NCI-H69 (cell line): ENCODE measurements at regions not wholly inside any gene's neighbourhood (a gene's known extent, or its start where the extent isn't known, plus 50 kb on each side); places are given as distances from the start of the nearest gene placed in this dataset.
A peak's percentile ranks its signal among the peaks of the same experiment; 100 is the strongest.

Source experiments
- DNase-seq: peaks from one replicate; lab custom pipeline; 2025; lab: John Stamatoyannopoulos, UW

DNA sequence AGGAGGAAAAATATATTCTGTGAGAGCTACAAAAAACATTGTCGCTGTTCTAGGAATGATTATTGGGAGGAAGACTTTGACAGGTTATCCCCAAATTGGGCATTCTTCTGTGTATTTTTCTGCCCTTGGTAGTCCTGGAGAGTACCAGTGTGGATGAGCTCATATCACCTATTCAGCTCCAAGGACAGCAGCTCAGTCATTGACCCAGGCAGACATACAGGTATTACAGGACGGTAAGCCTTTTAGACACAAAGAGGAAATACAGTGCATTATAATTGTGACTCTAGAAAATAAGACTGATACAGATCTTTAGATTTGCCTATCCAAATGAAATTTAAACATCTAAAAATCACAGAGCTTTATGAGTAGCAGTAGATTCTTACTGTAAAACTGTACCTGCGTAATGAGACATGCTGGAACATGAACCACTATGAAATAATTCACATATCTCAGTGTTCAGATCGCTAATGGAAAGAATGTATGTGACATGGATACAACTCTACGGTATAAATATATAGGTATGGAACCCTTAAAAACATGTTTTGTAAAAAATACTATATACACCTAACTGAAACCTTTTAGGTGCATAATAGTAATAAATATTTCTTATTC is 56.0 kb downstream of the PLK2 start:
- no peak for DNase-seq

GRCh38 chr5:58401701-58402100 is 58.2 kb downstream of the PLK2 start:
- DNase-seq: no peak

DNA sequence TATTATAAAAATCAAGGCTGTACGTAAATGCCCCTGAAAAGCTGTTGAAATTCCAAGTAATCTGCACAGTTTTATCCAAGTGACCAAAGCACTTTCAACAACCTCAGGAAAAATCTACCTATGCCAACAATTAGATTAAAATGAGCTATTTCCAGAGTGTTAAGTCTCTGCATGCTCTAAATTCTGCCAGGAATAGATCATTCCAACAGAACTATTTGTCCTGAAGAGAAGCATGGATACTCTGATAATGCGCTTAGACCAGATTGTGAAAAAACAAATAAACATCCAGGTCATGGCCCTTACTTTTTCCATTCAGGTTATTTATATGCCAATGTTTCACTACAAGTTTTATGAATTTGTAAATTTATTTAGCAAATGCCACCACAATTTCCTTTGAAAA is 59.1 kb downstream of the PLK2 start:
- DNase-seq: no peak

- no peak for DNase-seq
Measured at GRCh38 chr5:58399951-58400350, 59.9 kb downstream of the PLK2 start.

DNA sequence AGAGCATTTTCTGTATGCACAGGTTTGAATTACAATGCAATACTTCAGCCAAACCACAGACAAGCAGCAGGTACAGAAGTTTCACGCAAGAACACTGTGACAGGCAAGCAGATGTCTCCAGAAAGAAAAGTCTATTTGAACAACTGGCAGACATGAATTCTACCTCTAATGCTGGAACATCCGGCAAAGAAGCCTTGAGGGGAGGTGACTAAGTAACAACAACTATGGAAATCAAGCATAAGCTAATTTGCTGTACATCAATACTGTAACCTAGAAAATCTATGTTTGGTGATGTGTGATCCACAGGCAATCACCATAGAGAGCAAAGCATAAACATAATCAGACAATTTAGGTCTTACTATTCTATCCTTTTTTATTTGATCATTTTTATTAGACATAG is 65.5 kb downstream of the PLK2 start:
- no peak for DNase-seq

DNA sequence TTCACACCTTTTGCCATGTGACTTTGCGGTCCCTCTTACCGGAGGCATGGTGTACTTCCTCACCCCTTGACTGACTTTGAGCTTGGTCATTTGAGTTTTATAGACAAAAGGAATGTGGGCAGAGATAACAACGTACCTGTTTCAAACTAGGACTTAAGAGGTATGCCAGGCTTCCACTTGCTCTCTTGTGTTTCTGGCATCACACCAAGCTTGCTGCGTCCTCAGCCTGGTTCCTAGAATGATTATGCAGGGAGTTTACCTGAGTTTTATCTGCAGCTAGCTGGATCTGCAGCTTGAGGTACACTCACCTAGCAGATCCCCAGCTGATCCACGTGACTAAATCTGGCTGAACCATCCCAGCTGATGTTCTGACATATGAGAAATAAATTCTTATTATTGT is 66.2 kb downstream of the PLK2 start:
- DNase-seq: no peak

DNA sequence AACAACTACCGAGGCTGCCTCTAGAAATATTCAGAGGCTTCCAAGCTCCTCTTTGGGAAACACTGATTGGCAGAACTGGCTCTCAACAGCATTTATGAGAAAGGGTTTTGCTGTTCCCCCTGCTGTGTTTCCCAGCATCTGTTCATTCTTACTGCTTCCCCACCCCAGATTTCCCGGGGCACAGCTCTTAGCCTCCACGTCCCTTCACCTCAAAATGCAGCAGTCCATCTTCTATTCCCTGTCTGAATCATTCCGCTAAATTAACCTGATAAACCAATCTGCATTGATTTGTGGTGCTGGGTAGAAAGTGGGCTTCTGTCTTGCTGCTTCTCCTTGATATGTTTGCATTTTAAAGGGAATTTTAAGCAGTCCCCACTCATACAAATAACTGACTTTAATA is 67.4 kb downstream of the PLK2 start:
- DNase-seq: no peak

DNA sequence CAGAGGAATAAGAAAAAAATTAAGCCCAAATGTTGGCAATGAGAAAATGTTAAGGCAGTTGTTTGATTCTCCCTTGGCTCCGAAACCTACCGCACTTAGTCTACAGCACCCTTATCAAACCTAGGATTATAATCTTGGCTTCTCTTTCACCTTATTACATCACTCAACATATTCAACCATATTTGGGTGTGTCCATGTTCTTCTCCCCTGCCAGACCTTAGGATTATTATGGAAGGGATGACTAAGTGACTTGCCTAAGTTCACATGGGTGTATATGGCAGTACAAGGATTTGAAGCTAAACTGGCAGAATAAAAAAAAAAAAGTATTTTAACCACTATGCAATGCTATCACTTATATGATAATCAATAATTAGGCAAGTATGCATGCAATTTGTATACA is 76.4 kb downstream of the PLK2 start:
- DNase-seq: no peak

DNA sequence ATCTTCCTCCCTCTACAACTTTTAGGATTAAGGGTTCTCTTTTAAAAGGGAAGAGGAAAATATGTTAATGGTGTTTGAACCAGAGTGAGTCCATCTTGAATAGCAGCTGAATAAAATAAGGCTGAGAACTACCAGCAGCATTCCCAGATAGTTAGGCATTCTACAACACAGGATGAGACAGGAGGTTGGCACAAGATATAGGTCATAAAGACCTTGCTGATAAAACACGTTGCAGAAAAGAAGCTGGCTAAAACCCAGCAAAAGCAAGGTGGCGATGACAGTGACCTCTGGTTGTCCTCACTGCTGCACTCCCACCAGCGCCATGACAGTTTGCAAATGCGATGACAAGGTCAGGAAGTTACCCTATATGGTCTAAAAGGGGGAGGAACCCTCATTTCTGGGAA is 77.8 kb downstream of the PLK2 start:
- DNase-seq: no peak

DNA sequence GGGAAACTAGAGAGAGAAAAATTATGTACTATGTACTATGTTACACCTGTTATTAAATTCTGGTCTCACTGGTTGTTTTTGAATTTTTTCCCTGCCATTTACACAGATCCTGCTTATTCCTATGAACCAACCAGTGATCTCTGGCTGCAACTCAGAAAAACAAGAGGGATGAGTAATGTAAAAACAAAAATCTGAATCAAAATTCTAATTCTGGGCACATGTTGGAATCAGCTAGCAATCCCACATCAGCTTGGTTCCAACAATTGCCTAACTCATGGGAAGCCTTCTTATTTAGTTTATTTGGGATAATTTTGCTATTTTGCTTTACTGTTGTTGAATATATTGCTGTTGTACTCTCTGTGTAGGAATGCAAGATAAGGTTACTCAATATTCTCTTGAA is 78.3 kb downstream of the PLK2 start:
- no peak for DNase-seq

DNA sequence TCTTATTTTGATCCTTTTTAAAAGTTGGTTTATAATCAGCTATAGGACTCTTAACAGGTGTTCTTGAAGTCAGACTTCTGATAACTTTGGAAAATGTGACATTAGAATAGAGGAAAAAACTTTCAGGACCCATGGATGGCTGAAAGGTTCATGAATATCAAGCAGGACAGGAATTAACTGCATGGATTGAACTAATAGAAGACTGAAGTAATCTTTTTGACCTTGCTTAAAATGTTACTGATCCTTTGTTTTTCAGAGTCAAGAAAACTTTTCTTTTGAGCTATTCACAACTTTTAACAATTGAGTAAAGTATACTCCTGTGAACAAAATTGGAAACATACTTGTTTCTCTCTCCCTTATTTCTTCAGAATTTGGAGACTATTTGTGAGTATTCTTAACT is 79.2 kb downstream of the PLK2 start:
- no peak for DNase-seq

- no peak for DNase-seq
Measured at GRCh38 chr5:58378613-58379390, 81.1 kb downstream of the PLK2 start.

DNA sequence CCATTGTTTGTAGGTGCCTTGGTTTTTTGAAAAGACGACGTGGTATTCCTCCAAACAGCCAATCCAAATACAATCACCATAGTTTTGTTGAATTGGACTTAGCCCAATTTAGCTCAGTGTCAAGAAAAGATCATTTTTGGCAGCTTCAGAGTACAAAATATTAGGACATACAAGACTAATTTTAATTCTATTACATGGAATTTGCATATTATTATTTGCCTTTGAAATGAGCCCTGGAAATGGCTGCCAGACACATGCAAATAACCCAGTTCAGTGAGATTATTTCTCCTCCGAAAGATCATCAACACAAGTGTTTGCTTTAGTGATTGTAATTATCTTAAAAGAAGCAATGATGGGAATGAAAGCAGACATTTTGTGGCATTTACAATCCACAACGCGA is 89.3 kb downstream of the PLK2 start:
- DNase-seq: no peak

DNA sequence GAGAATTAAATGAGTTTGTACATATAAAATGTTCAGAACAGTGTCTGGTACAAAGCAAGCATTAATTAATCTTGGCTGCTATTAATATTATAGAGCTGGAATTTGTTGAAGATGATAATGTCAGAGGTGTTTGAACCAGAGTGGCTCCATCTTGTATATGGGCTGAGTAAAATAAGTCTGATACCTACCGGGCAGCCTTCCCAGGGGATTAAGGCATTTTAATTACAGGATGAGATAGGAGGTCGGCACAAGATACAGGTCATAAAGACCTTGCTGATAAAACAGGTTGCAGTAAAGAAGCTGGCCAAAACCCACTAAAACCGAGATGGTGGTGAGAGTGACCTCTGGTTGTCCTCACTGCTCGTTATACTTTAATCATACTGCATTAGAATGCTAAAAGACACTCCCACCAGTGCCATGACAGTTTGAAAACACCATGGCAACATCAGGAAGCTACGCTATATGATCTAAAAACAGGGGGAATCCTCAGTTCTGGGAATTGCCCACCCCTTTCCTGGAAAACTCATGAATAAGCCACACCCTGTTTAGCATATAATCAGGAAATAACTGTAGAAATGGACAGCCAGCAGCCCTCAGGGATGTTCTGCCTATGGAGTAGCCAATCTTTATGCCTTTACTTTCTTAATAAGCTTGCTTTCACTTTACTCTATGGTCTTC is 90.2 kb downstream of the PLK2 start:
- no peak for DNase-seq

DNA sequence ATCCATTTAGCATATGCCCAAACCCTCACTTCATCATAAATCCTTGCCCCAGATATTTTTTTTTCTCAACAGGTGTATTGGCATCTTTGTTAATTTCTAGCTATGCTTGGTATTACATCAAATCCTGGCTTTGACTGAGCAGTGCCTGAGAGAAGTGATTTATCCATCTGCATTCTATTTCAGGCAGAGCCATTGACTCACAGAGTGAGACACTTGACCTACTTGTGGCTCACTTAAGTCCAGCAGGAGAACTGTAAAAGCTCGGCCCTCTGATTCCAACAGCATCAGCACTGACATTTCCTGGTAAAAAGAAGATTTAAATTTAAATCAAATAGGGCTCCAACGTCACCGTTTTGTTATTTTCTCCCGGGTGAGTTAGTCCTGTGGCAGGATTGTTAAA is 93.4 kb downstream of the PLK2 start:
- DNase-seq: no peak

- no peak for DNase-seq
Measured at GRCh38 chr5:58365791-58366190, 94.1 kb downstream of the PLK2 start.

GRCh38 chr5:58363461-58364249 is 96.2 kb downstream of the PLK2 start:
- DNase-seq: no peak

- no peak for DNase-seq
Measured at GRCh38 chr5:58362135-58362534, 97.8 kb downstream of the PLK2 start.

DNA sequence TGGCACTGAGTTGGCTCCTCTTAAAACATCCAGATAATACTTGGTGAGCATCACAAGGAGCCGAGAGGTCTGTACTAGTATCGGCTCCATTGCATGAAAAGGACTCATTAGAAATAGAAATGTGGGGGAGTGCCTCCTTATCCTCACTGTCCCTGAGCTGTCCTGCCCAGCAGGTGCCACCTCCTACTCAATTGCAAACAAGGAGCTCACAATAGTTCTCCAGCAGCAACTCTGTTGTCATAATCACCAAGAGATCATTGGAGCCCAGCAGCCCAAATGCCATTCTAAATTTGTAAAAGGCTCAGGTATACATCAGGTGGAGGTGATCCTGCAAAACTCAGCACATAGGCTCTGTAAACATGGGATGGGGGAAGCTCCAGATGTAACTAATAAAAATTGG is 99.1 kb downstream of the PLK2 start:
- peak; percentile 16 for DNase-seq

- no peak for DNase-seq
Measured at GRCh38 chr5:58359981-58360380, 99.9 kb downstream of the PLK2 start.

- peak; percentile 80 for DNase-seq
Measured at GRCh38 chr5:58358501-58359178, 101.2 kb downstream of the PLK2 start.
